HepG2 (cell line): ENCODE measurements at regions not wholly inside any gene's neighbourhood (a gene's known extent, or its start where the extent isn't known, plus 50 kb on each side); places are given as distances from the start of the nearest gene placed in this dataset.

ENCODE experiments used
- ATAC-seq: fragments of 200-7000 bp; cut with Tn5 transposase; 3 replicates; pipeline ENCODE4 v1.9.1; 2020; ENCODE audit warnings: mild to moderate bottlenecking, moderate library complexity
- BruUV-seq: library from RNA; stranded (reverse); fragments of 400-500 nt; replicated peaks from 2 replicates; lab custom pipeline; 2021; lab: Mats Ljungman, UMichigan
- CTCF ChIA-PET: fragments of 300-600 bp; formaldehyde crosslinking; extraction: SDS; loops from one replicate; lab custom pipeline; 2021; ENCODE audit warnings: low total read pairs, inconsistent platforms, low intra/inter-chr PET ratio; lab: Yijun Ruan, JAX
- POLR2A ChIA-PET: fragments of 350-600 bp; sonication (Branson Sonifier 250); formaldehyde crosslinking; loops from one replicate; lab custom pipeline; 2020; ENCODE audit warnings: antibody characterized with exemption, inconsistent platforms; lab: Yijun Ruan, JAX
- DNase-seq: peaks from one replicate; pipeline ENCODE4 v3.0.0-alpha.2; 2015; ENCODE audit warnings: low spot score
- FAIRE-seq: peaks from 3 replicates; lab custom pipeline; 2011; peaks lifted over from hg19 to GRCh38; lab: Jason Lieb, UNC
- H2AFZ ChIP-seq: one replicate; pipeline ENCODE4 v1.6.1; 2011; ENCODE audit warnings: low read length, inconsistent platforms
- H3K27ac ChIP-seq: fragments of 300-600 bp; 3 replicates; pipeline ENCODE4 v1.8.0; 2011; ENCODE audit warnings: mixed run types, mild to moderate bottlenecking, mixed read lengths, low read length, inconsistent platforms; ENCODE audit not compliant: insufficient read depth; ENCODE audit errors: extremely low read length
- H3K27me3 ChIP-seq, 2 experiments: fragments of 200-600 bp in 1 of 2; 2 replicates in 1 of 2; 3 replicates in 1 of 2; pipeline versions ENCODE4 v1.6.0 to v1.8.0; 2011; ENCODE audit warnings: low read length in 2 of 2, mild to moderate bottlenecking in 2 of 2, moderate library complexity in 2 of 2, inconsistent platforms in 1 of 2; ENCODE audit not compliant: insufficient read depth in 2 of 2, control insufficient read depth in 1 of 2
- H3K36me3 ChIP-seq, 2 experiments: fragments of 200-600 bp in 1 of 2; replicated peaks in 1 of 2; 2 replicates in 1 of 2; 3 replicates in 1 of 2; pipeline versions ENCODE4 v1.5.1 to v1.8.0; 2011; ENCODE audit warnings: low read length in 2 of 2, inconsistent platforms in 1 of 2; ENCODE audit not compliant: insufficient read depth in 2 of 2, control insufficient read depth in 1 of 2
- H3K4me1 ChIP-seq: 2 replicates; pipeline ENCODE4 v1.5.1; 2012; ENCODE audit warnings: low read length, inconsistent platforms; ENCODE audit not compliant: insufficient read depth
- H3K4me2 ChIP-seq: 2 replicates; pipeline ENCODE4 v1.6.0; 2011; ENCODE audit warnings: low read depth, low read length, inconsistent platforms
- H3K4me3 ChIP-seq, 3 experiments: fragments of 200-600 bp in 1 of 3; sonication (generic), shearing (Covaris generic) in 1 of 3; replicated peaks in 1 of 3; 2 replicates each; pipeline ENCODE4 v1.5.1; 2011 to 2016; ENCODE audit warnings: low read length in 3 of 3, inconsistent platforms in 2 of 3, low read depth in 2 of 3, mild to moderate bottlenecking in 2 of 3, control low read depth in 1 of 3, mixed read lengths in 1 of 3; ENCODE audit not compliant: insufficient read depth in 1 of 3
- H3K79me2 ChIP-seq: one replicate; pipeline ENCODE4 v1.6.1; 2011; ENCODE audit warnings: low read length, inconsistent platforms; ENCODE audit not compliant: insufficient read depth
- H3K9ac ChIP-seq: 2 replicates; pipeline ENCODE4 v1.6.0; 2011; ENCODE audit warnings: mild to moderate bottlenecking, low read depth, low read length, inconsistent platforms; ENCODE audit not compliant: insufficient read depth
- H3K9me3 ChIP-seq: 2 replicates; pipeline ENCODE4 v1.5.1; 2012; ENCODE audit warnings: mild to moderate bottlenecking, low read length
- H4K20me1 ChIP-seq: 2 replicates; pipeline ENCODE4 v1.6.0; 2011; ENCODE audit warnings: inconsistent platforms, mild to moderate bottlenecking, low read length, moderate library complexity; ENCODE audit not compliant: insufficient read depth
- BRCA1 ChIP-seq: sonication (generic); formaldehyde crosslinking; IDR thresholded peaks from 2 replicates; pipeline ENCODE4 v1.4.0; 2020; ENCODE audit warnings: missing genetic modification reagents
- SIN3A ChIP-seq: IDR thresholded peaks from 2 replicates; pipeline ENCODE4 v1.6.1; 2011; ENCODE audit warnings: low read depth, mild to moderate bottlenecking, control low read depth, low read length, borderline replicate concordance
- WGBS: methylation state at CpG from one replicate; pipeline ENCODE4 v1.1.6; 2017; ENCODE audit warnings: low lambda C conversion rate; 5-methylcytosine and 5-hydroxymethylcytosine counted together
- in situ Hi-C: cut with HindIII; loops from 2 replicates; pipeline ENCODE4 v1.10.0; 2017; ENCODE audit warnings: low pct_unique_long_range_greater_than_20kb; ENCODE audit not compliant: extremely low pct_ligation_motif_present
- intact Hi-C: fragments of 100-400 bp; cut with micrococcal nuclease; formaldehyde crosslinking; loops from one replicate; pipeline ENCODE4 v1.10.0; 2022; ENCODE audit not compliant: unreplicated experiment
- TF ChIP-seq, protein P1 (sequence below): sonication (generic); formaldehyde crosslinking; conservative IDR thresholded peaks from 2 replicates; pipeline ENCODE4 v1.5.0; 2020; ENCODE audit warnings: missing genetic modification reagents
- TF ChIP-seq, protein P2 (sequence below): IDR thresholded peaks from 2 replicates; pipeline ENCODE4 v1.6.1; 2016; ENCODE audit warnings: mild to moderate bottlenecking, missing biosample characterization, missing genetic modification reagents

DNA sequence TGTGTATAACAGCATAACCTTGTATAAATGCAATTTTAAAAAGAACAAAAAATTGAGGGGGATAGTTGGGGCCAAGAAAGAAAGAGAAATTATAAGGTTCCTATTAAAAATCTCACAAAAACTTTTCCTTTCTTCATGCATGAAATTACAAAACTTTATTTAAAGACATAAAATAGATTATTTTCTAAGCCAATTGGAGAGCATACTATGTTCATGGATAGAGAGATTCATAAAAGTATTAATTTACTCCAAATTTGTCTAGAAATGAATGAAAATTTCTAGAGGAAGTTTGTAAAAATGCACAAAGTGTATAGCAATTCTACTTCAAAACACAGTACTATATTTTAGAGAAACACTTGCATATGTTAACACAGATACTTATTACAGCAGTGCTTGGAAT is 200.4 kb downstream of the PCSK1 start:
- in situ Hi-C loops (no loop called here), intact Hi-C loops (no loop called here)
- peaks cover 10% of the 10 kb centered on the region for H3K9me3 ChIP-seq
- ATAC-seq (no peak), DNase-seq (no peak), FAIRE-seq (no peak)
- H3K79me2 ChIP-seq = no peaks in the 10 kb centered on the region
- H3K36me3 ChIP-seq = no peaks in the 10 kb centered on the region
- H3K27ac ChIP-seq = no peak overlapping the region
- ChIA-PET POLR2A (no interaction called here), CTCF (no interaction called here)
- TF ChIP-seq, protein P1, sequence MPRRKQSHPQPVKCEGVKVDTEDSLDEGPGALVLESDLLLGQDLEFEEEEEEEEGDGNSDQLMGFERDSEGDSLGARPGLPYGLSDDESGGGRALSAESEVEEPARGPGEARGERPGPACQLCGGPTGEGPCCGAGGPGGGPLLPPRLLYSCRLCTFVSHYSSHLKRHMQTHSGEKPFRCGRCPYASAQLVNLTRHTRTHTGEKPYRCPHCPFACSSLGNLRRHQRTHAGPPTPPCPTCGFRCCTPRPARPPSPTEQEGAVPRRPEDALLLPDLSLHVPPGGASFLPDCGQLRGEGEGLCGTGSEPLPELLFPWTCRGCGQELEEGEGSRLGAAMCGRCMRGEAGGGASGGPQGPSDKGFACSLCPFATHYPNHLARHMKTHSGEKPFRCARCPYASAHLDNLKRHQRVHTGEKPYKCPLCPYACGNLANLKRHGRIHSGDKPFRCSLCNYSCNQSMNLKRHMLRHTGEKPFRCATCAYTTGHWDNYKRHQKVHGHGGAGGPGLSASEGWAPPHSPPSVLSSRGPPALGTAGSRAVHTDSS (CRISPR knock-in tag) = no peak
- no peak for TF ChIP-seq SIN3A
- TF ChIP-seq, protein P2, sequence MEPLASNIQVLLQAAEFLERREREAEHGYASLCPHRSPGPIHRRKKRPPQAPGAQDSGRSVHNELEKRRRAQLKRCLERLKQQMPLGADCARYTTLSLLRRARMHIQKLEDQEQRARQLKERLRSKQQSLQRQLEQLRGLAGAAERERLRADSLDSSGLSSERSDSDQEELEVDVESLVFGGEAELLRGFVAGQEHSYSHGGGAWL (CRISPR knock-in tag) = no peak
- no TSS peak for BruUV-seq
- no peaks in the 10 kb centered on the region for H3K27me3 ChIP-seq
- H3K4me2 ChIP-seq = no peak overlapping the region
- H3K4me3 ChIP-seq = no peak overlapping the region
- peaks cover 17% of the 10 kb centered on the region for H3K4me1 ChIP-seq
- H3K9ac ChIP-seq = no peak overlapping the region
- H2AFZ ChIP-seq = no peak overlapping the region
- no peaks in the 10 kb centered on the region for H4K20me1 ChIP-seq

DNA sequence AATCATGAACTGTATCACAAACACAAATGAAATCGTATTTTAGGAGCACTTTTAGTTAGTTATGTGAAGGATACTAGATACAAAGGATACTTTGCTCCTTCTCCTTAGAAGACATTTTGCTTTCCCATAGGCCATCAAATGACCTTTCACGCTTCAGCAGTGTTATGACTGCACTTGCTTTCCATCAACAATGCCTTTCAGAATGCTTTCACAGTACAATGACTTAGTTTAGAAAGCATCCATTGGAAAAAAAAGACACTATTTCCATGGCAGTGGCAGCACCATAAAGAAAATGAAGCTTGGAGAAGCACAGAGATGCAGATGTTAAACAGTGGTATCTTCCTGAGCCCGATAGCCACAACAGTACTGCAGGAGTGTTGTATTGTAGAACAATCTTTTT is 203.9 kb downstream of the PCSK1 start:
- no peak overlapping the region for H3K4me2 ChIP-seq
- peaks cover 14% of the 10 kb centered on the region for H3K4me1 ChIP-seq
- H4K20me1 ChIP-seq = no peaks in the 10 kb centered on the region
- TF ChIP-seq BRCA1 (CRISPR knock-in tag) = no peak
- DNase-seq (no peak), FAIRE-seq (no peak), ATAC-seq (no peak)
- no peak overlapping the region for H3K27ac ChIP-seq
- no peaks in the 10 kb centered on the region for H3K27me3 ChIP-seq
- intact Hi-C loops (no loop called here), in situ Hi-C loops (no loop called here)
- H3K36me3 ChIP-seq = no peaks in the 10 kb centered on the region
- CTCF ChIA-PET = no interaction called here
- POLR2A ChIA-PET = no interaction called here
- H3K79me2 ChIP-seq = no peaks in the 10 kb centered on the region
- no peak overlapping the region for H3K4me3 ChIP-seq
- H3K9ac ChIP-seq = no peak overlapping the region
- WGBS = 92% methylated on average over 3 of the region's 3 CpGs
- BruUV-seq = no TSS peak
- no peak overlapping the region for H2AFZ ChIP-seq
- H3K9me3 ChIP-seq = peaks cover 10% of the 10 kb centered on the region
